CD4-positive, alpha-beta T cell treated with Interleukin-15 for 4 hours (primary cell): ENCODE measurements at regions not wholly inside any gene's neighbourhood (a gene's known extent, or its start where the extent isn't known, plus 50 kb on each side); places are given as distances from the start of the nearest gene placed in this dataset.

Experiments used
- DNase-seq: peaks from one replicate; pipeline ENCODE4 v3.0.0-alpha.2; 2020; ENCODE audit warnings: low spot score

- no peak for DNase-seq
Measured at GRCh38 chr2:8278709-8279354, 403.0 kb upstream of the ID2 start.

DNA sequence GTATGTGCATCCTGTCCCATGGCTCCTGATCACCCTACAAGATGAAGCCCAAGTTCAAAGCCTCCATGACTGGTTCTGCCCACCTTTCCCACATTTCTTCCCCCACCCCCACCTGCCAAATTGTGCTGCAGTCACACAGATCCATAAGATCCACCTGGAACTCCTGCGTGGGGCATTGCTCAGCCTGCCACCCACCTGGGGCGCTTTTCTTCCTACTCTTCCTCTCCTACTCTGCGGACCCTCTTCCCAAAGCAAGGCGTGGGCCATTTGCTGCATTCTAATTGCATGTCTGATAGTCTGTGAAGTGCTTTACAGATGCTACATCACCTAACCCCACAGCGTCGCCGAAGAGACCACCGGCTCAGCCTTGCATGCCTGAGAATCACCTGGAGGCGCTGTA lies 402.4 kb upstream of the ID2 start:
- no peak for DNase-seq

- DNase-seq = no peak
Measured at GRCh38 chr2:8281234-8281633, 400.6 kb upstream of the ID2 start.

DNA sequence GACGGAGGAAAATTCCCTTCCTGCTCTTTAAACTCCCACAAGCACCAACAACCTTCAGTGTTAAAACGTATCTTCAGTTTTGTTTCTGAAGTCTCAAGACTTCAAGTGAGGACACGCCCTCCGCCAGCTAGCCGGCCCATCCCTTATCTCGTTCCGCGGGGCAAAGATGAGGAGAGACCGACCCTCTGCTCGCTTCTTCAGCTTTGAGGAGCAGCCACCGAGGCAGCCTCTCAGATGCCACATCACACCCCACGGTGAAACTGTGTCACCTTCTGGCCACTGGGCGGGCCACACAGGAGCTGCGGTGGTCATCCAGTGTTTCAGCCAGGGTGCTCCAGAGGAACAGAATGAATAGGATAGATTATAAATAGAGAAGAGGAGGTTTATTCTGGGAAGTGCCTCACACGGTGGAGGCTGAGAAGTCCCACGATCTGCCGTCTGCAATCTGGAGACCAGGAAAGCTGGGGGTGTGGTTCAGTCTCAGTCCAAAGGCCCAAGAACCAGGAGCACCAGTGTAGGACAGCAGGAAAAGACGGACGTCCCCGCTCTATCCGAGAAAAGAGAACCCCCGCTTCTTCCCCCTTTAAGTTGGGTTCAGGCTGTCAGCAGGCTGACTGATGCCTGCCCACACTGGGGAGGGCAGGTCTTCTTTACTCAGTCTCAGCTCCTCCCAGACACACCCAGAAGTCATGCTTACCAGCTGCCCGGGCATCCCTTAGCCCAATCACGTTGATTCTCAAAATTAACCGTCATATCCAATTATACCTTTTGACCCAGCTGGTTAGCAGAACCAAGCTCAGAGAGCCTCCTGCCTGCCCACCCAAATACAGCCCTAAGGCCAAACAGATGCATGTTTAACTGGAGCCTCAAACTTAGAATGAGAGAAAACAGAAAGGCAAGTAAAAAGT lies 399.7 kb upstream of the ID2 start:
- DNase-seq = peak; percentile 34

DNA sequence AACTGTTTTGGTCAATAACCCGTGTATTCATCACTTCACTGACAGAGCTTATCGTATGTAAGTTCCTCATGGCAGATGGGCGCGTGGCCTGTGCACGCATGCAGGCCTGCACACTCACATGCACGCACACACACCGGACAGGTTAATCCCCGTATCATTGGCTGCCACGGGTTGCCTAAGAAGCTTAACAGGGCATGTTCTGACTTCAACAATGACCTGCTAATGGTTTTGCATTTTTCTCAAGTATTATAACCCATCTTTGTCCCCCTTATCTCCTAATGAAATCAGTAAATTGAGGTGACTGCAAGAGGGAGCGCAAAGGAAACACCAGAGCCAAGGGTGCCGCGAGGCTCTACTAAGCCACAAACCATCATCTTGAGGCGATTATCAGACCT lies 399.0 kb upstream of the ID2 start:
- no peak for DNase-seq

- no peak for DNase-seq
Measured at GRCh38 chr2:8285081-8285480, 396.8 kb upstream of the ID2 start.

GRCh38 chr2:8285898-8286297 lies 396.0 kb upstream of the ID2 start:
- DNase-seq = no peak

- DNase-seq = no peak
Measured at GRCh38 chr2:8288206-8288605, 393.6 kb upstream of the ID2 start.

DNA sequence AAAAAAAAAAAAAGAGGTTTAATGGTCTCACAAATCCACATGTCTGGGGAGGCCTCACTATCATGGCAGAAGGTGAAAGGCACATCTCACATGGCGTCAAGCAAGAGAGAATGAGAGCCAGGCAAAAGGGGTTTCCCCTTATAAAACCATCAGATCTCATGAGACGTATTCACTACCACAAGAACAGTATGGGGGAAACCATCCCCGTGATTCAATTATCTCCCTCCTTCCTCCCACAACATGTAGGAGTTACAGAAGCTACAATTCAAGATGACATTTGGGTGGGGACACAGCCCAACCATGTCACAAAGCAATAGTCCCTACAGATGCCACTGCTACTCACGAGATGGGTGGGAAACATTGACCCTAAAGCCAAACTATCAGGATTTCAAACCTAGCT lies 392.7 kb upstream of the ID2 start:
- no peak for DNase-seq

DNA sequence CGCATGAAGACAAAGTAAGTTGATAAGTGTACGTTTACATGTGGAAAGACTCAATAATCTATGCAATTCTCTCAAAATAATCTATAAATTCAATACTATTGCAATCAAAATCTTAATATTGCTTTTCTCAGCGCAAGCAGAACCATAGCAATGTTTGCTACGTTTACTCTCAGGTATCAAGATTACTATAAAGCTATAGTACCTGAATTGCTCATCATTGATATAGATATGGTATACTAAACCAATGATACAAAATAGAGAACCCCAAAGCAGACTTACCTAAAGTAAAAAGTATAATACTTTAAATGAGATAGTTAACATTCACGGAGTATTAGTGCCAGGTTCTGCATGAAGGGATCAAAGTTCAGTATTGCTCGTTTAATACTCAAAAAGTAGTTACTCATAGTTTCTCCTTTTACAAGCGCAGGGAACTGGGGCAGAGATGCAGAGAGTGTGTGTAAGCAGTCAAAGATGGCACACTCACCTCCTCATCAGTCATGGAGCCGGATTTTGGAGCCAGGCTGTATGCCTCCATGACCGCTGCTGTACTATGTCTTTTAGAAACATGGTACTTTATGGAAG lies 391.0 kb upstream of the ID2 start:
- DNase-seq = no peak

DNA sequence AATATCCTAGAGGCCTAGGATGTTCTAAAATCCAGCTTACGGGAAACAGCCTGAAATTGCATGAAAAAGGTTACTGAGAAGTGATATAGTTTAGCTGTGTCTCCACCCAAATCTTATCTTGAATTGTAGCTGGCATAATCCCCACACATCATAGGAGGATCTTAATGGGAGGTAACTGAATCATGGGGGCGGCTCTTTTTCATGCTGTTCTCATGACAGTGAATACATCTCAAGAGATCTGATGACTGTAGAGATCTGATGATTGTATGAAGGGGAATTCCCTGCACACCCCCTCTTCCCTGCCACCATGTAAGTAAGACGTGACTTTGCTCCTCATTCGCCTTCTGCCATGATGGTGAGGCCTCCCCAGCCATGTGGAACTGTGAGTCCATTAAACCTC lies 385.6 kb upstream of the ID2 start:
- no peak for DNase-seq

DNA sequence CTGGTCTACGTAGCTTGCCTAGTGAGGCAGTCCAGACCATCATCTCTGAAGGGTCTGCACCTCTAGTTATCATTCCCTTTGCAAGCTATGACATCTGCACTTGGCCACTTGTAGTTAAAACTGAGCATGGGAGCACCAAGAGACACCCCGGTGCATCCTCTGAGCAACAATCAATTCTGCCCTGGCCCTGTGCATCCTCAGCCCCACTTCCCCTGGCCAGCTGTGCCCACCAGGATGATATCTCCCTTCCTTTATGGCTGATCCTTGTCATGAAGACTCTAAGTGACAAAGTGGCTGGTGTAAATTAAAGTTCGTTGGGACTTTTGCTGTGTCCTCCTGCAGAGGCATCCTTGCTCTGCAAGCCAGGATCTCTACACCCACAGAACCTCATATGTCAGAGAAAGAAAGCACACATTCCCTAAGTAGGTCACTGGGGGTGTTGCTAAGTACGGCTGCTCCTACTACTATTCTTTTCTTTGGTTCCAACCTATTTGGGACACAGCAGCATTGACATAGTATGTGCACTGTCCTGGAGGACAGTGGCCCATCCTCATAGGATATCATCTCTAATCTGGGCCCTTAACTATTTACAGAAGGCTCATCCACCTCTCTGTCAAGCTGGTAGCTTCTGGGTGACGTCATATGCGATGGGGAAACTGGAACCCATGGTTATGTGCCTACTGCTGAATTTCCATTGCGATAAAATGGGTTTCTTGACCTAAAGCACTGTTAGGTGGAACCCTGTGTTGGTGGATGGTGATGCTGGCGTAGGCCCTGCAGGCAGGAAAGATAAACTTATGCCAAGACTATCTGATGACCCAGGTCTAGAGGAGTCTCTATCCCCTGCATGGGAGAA lies 384.3 kb upstream of the ID2 start:
- DNase-seq = no peak

DNA sequence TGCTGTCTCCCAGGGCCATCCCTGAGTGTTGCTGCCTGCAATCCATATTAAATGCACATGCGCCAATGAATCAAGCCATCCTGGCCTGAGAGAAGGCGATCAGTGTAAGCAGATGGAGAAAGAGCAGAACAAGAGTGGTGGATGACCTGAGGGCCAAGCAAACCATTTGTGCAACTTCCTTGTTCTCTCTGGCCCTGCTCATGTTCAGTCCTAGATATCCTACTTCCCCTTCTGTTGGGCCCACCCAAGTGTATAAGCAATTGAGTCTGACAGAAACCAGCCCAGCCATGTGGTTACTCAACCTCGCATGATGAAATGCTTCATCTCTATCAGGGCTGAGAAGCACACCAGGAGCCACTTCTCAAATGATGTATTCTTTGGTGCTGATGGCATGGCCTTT lies 383.1 kb upstream of the ID2 start:
- no peak for DNase-seq

DNA sequence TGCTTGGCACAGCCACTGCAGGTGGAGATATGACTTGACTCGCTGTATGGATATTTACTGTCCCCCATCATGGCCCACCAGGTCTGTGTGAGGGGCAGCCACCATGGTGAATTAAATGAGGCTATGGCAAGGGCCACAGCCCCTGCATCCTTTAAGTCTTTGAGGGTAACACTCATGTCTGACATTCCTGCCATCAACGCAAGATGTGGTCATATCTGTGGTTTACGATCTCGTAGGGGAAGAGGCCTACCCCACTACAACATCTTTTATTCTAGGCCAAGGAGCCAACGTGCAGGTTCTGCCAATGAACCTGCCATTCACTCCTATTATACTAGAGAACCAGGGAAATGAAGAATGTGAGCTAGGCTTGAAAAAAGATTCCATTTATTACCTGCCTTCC lies 381.6 kb upstream of the ID2 start:
- no peak for DNase-seq

GRCh38 chr2:8300905-8301304 lies 381.0 kb upstream of the ID2 start:
- no peak for DNase-seq

GRCh38 chr2:8303322-8303832 lies 378.5 kb upstream of the ID2 start:
- peak; percentile 71 for DNase-seq

DNA sequence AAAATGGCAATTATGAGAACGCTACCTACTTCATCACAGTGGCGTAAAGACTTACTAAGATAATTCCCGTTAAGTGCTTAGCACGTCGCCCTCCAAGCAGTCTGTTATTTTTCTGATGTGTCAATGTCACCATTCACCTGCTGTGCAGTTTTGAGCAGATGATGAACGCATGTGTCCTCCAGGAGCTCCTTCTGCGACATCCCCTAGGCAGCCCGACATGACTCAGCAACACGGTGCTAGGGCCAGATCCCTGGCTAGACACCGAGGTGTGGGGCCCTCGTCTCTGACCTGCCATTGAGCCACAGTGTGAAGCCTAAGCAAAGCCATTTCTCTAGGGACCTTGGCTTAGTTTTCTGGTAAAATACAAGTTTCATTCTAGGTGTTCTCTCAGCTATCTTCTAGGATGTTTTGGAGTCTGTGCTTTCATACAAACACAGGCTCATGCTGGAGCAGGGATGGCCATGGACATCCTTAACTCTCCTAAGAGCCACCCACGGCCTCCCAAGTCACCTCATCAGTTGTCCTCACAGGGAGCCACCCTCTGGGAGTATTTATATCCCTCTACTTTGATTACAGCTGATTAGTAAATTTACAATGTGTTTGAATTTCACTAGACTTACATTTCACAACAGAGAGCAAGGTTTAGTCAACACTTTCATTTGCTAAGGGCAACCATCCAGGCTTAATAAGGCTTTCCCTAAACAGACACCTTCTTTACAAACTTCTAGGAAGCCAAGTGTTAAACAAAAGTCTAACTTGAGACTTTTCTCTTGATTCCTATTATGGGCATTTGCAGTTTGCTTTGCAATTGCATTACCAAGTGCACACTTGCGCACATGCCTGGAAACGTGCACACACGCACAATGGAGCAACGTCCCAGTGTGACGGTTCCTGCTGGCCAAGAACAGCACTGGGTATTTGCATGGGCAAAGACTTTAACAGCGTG lies 376.8 kb upstream of the ID2 start:
- no peak for DNase-seq

GRCh38 chr2:8306530-8307351 lies 375.1 kb upstream of the ID2 start:
- no peak for DNase-seq

GRCh38 chr2:8307606-8308180 lies 374.2 kb upstream of the ID2 start:
- no peak for DNase-seq

DNA sequence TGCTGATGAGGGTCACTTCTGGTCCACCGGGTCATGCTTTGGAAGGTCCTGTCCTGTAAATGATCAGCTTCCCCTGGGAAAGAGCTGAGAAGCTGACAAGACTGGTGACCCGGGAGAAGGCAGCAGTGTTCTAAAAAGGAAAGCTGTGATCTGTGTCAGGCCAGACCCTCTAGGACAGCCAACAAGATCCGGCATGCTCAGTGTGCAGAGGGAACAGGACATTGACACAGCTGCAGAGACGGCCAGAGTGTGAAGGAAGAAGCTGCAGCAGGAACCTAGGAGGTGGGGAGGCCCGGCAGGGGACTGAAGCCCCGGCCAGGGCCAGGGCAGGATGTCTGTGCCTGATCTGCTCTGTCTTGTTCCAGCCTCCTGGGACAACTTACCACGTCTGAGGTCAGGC lies 372.7 kb upstream of the ID2 start:
- no peak for DNase-seq
